ENCODE measurements at regions not wholly inside any gene's neighbourhood (a gene's known extent, or its start where the extent isn't known, plus 50 kb on each side); places are given as distances from the start of the nearest gene placed in this dataset.

DNA sequence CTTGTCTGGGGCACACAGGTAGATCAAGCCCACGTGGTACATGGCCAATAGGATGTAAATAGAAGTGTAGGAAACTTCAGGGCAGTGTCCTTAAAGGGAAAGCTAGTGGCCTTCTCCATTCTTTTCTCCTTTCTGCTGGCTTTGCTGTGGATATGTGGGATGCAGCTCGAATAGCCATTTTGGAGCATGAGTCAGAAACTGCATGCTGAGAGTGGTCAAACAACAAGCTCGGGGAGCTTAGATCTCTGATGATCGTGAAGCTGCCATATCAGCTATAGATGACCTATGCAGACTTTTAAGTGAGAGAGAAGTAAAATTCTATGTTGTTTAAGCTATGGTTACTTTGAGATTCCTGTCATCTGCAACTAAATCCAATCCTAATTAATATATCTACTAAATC, 241.3 kb upstream of the DAAM1 start:
- TF ChIP-seq, protein P1, sequence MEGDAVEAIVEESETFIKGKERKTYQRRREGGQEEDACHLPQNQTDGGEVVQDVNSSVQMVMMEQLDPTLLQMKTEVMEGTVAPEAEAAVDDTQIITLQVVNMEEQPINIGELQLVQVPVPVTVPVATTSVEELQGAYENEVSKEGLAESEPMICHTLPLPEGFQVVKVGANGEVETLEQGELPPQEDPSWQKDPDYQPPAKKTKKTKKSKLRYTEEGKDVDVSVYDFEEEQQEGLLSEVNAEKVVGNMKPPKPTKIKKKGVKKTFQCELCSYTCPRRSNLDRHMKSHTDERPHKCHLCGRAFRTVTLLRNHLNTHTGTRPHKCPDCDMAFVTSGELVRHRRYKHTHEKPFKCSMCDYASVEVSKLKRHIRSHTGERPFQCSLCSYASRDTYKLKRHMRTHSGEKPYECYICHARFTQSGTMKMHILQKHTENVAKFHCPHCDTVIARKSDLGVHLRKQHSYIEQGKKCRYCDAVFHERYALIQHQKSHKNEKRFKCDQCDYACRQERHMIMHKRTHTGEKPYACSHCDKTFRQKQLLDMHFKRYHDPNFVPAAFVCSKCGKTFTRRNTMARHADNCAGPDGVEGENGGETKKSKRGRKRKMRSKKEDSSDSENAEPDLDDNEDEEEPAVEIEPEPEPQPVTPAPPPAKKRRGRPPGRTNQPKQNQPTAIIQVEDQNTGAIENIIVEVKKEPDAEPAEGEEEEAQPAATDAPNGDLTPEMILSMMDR (IDR thresholded peaks at IDR 0.05), result no peak
- no peak for TF ChIP-seq POLR2A (IDR thresholded peaks at IDR 0.05)

All from adrenal gland (tissue), 5 donors.